IMR-90 (cell line): ENCODE measurements at regions not wholly inside any gene's neighbourhood (a gene's known extent, or its start where the extent isn't known, plus 50 kb on each side); places are given as distances from the start of the nearest gene placed in this dataset.

Experiments used
- ATAC-seq: fragments of 200-7000 bp; cut with Tn5 transposase; 2 replicates; pipeline ENCODE4 v1.9.1; 2020; ENCODE audit warnings: low read depth, mild to moderate bottlenecking, moderate library complexity
- BruUV-seq: library from RNA; stranded (reverse); fragments of 400-500 nt; replicated peaks from 2 replicates; lab custom pipeline; 2021; lab: Mats Ljungman, UMichigan
- CTCF ChIA-PET: fragments of 300-600 bp; formaldehyde crosslinking; extraction: SDS; loops from one replicate; lab custom pipeline; 2021; ENCODE audit warnings: antibody characterized with exemption; lab: Yijun Ruan, JAX
- POLR2A ChIA-PET: fragments of 300-600 bp; sonication (Branson Sonifier 250); formaldehyde crosslinking; loops from one replicate; lab custom pipeline; 2022; ENCODE audit warnings: antibody characterized with exemption; ENCODE audit not compliant: unreplicated experiment; lab: Charles Lee
- DNase-seq: peaks from one replicate; pipeline ENCODE4 v3.0.0; 2013
- H2AFZ ChIP-seq: replicated peaks from 2 replicates; pipeline ENCODE3; 2013; ENCODE audit warnings: low read length, mild to moderate bottlenecking; ENCODE audit not compliant: poor library complexity
- H2AK5ac ChIP-seq: 2 replicates; pipeline ENCODE4 v1.6.1; 2013; ENCODE audit warnings: low read depth, low read length, inconsistent platforms
- H2AK9ac ChIP-seq: replicated peaks from 2 replicates; pipeline ENCODE3; 2013; ENCODE audit warnings: mild to moderate bottlenecking, low read depth, low read length, moderate library complexity; ENCODE audit not compliant: poor library complexity
- H2BK120ac ChIP-seq: 2 replicates; pipeline ENCODE4 v1.6.1; 2013; ENCODE audit warnings: low read depth, low read length, inconsistent platforms
- H2BK15ac ChIP-seq: 3 replicates; pipeline ENCODE4 v1.6.1; 2013; ENCODE audit warnings: low read depth, low read length, inconsistent platforms
- H2BK20ac ChIP-seq: 2 replicates; pipeline ENCODE4 v1.6.1; 2013; ENCODE audit warnings: low read depth, mild to moderate bottlenecking, inconsistent platforms, low read length, moderate library complexity
- H2BK5ac ChIP-seq: 2 replicates; pipeline ENCODE4 v1.6.1; 2013; ENCODE audit warnings: mild to moderate bottlenecking, low read depth, low read length, inconsistent platforms; ENCODE audit not compliant: poor library complexity, severe bottlenecking
- H3K14ac ChIP-seq: replicated peaks from 2 replicates; pipeline ENCODE4 v1.6.1; 2013; ENCODE audit warnings: low read depth, low read length, inconsistent platforms
- H3K18ac ChIP-seq: 2 replicates; pipeline ENCODE4 v1.6.1; 2013; ENCODE audit warnings: low read depth, low read length, control low read depth
- H3K23ac ChIP-seq: 2 replicates; pipeline ENCODE4 v1.6.1; 2013; ENCODE audit warnings: low read depth, low read length, inconsistent platforms
- H3K27ac ChIP-seq: 2 replicates; pipeline ENCODE4 v1.5.1; 2013; ENCODE audit warnings: mild to moderate bottlenecking, control low read depth, low read length; ENCODE audit not compliant: insufficient read depth
- H3K27me3 ChIP-seq: 2 replicates; pipeline ENCODE4 v1.6.1; 2013; ENCODE audit warnings: low read length; ENCODE audit not compliant: control insufficient read depth, insufficient read depth
- H3K36me3 ChIP-seq: 2 replicates; pipeline ENCODE4 v1.6.1; 2013; ENCODE audit warnings: low read length, mixed read lengths; ENCODE audit not compliant: control insufficient read depth, insufficient read depth
- H3K4ac ChIP-seq: 2 replicates; pipeline ENCODE4 v1.6.1; 2013; ENCODE audit warnings: low read depth, low read length, inconsistent platforms
- H3K4me1 ChIP-seq: 2 replicates; pipeline ENCODE4 v1.6.1; 2013; ENCODE audit warnings: low read length, mixed read lengths; ENCODE audit not compliant: control insufficient read depth, insufficient read depth
- H3K4me2 ChIP-seq: 2 replicates; pipeline ENCODE4 v1.6.1; 2013; ENCODE audit warnings: low read depth, mild to moderate bottlenecking, control low read depth, low read length, moderate library complexity
- H3K4me3 ChIP-seq: 2 replicates; pipeline ENCODE4 v1.5.1; 2013; ENCODE audit warnings: low read depth, mild to moderate bottlenecking, control low read depth, low read length, moderate library complexity; ENCODE audit not compliant: insufficient read depth
- H3K56ac ChIP-seq: 2 replicates; pipeline ENCODE4 v1.6.1; 2013; ENCODE audit warnings: low read length, inconsistent platforms; ENCODE audit not compliant: insufficient read depth; ENCODE audit errors: extremely low read depth
- H3K79me1 ChIP-seq, 2 experiments: 2 replicates each; pipeline ENCODE4 v1.6.1; 2013; ENCODE audit warnings: low read length in 2 of 2, inconsistent platforms in 1 of 2, low read depth in 1 of 2
- H3K9ac ChIP-seq: 2 replicates; pipeline ENCODE4 v1.6.1; 2013; ENCODE audit warnings: low read depth, low read length, control low read depth
- H3K9me1 ChIP-seq: 2 replicates; pipeline ENCODE4 v1.6.1; 2013; ENCODE audit warnings: low read length, inconsistent platforms; ENCODE audit not compliant: insufficient read depth
- H3K9me3 ChIP-seq: 2 replicates; pipeline ENCODE4 v1.6.1; 2013; ENCODE audit warnings: low read length; ENCODE audit not compliant: control insufficient read depth, insufficient read depth
- H4K20me1 ChIP-seq: 2 replicates; pipeline ENCODE4 v1.6.1; 2013; ENCODE audit warnings: low read length, inconsistent platforms; ENCODE audit not compliant: insufficient read depth
- H4K5ac ChIP-seq: 2 replicates; pipeline ENCODE4 v1.6.1; 2013; ENCODE audit warnings: mild to moderate bottlenecking, low read depth, low read length, control low read depth
- H4K8ac ChIP-seq, 2 experiments: 2 replicates each; pipeline ENCODE4 v1.6.1; 2013; ENCODE audit warnings: low read depth in 2 of 2, low read length in 2 of 2, control low read depth in 1 of 2, inconsistent platforms in 1 of 2
- H4K91ac ChIP-seq: 2 replicates; pipeline ENCODE4 v1.6.1; 2013; ENCODE audit warnings: low read depth, low read length, inconsistent platforms; ENCODE audit not compliant: insufficient read depth
- BHLHE40 ChIP-seq: fragments of 150-350 bp; IDR thresholded peaks from 2 replicates; pipeline ENCODE4 v1.6.1; 2016; ENCODE audit warnings: mild to moderate bottlenecking, low read depth, low read length
- MAFK ChIP-seq: IDR thresholded peaks from 2 replicates; pipeline ENCODE4 v1.6.1; 2012; ENCODE audit warnings: low read depth, low read length, improper control_type of control experiment
- RAD21 ChIP-seq: IDR thresholded peaks from 2 replicates; pipeline ENCODE4 v1.6.1; 2012; ENCODE audit warnings: low read length, improper control_type of control experiment
- RFX5 ChIP-seq: IDR thresholded peaks from 2 replicates; pipeline ENCODE4 v1.8.0; 2012; ENCODE audit warnings: low read depth, mild to moderate bottlenecking, low read length, moderate library complexity
- WGBS, 2 experiments: methylation state at CpG; one replicate each; pipeline versions ENCODE4 v1.1.5 to v1.1.7; 2013; ENCODE audit warnings: missing lambda C conversion rate in 2 of 2; ENCODE audit not compliant: insufficient read length in 1 of 2; ENCODE audit errors: extremely low coverage in 2 of 2; 5-methylcytosine and 5-hydroxymethylcytosine counted together
- dilution Hi-C: fragments of 300-500 bp; cut with HindIII; formaldehyde crosslinking; loops from one replicate; pipeline ENCODE4 v1.14.3; 2018; ENCODE audit warnings: low sequenced_read_pairs; ENCODE audit not compliant: unreplicated experiment
- in situ Hi-C: fragments of 300-500 bp; cut with MboI; formaldehyde crosslinking; loops from 3 replicates; pipeline ENCODE4 v1.14.3; 2019; ENCODE audit warnings: low sequenced_read_pairs, inconsistent platforms, mixed read lengths
- intact Hi-C: fragments of 100-400 bp; cut with micrococcal nuclease; formaldehyde crosslinking; loops from 2 replicates; pipeline ENCODE4 v1.10.0; 2022
- TF ChIP-seq, protein P1 (sequence below): fragments of 150-350 bp; IDR thresholded peaks from 2 replicates; pipeline ENCODE4 v1.6.1; 2017; ENCODE audit warnings: mild to moderate bottlenecking, antibody characterized with exemption, low read length, low read depth

DNA sequence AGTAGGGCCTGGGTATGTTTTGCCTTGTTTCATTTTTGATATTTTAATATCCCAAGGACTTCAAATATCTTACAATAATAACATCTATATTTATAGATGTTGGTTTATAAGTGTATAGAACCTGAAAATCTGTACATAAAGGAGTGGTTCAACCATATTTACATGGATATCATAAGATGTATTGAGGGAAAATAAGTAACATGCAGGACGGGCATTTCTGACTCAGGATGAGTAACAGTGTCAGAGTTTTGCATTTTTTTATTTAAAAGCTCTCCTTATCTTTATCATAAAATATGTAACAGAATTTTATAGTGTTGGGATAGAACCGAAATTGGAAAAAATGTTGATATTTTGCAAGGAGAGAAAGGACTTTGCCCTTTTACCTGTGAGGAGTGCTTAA, 1438.7 kb downstream of the REEP3 start:
- H4K20me1 ChIP-seq: no peaks in the 10 kb centered on the region
- CTCF ChIA-PET: interaction anchor here (1.0 kb wide), 1 partner anchor 23 kb away, joined by 3 read pairs; no protein-coding TSS in a partner anchor
- no peak overlapping the region for H2AK9ac ChIP-seq
- no peak overlapping the region for H3K4me2 ChIP-seq
- no peak overlapping the region for H4K91ac ChIP-seq
- H3K9ac ChIP-seq: no peak overlapping the region
- no peak overlapping the region for H2AFZ ChIP-seq
- H3K18ac ChIP-seq: no peak overlapping the region
- ATAC-seq (no peak), DNase-seq (no peak)
- no peak overlapping the region for H4K5ac ChIP-seq
- H2BK15ac ChIP-seq: no peak overlapping the region
- H3K4ac ChIP-seq: no peak overlapping the region
- no peak overlapping the region for H3K4me3 ChIP-seq
- no peak overlapping the region for H3K23ac ChIP-seq
- H2BK120ac ChIP-seq: no peak overlapping the region
- dilution Hi-C loops: no loop called here
- no peak overlapping the region for H4K8ac ChIP-seq
- POLR2A ChIA-PET: no interaction called here
- H3K9me3 ChIP-seq: no peaks in the 10 kb centered on the region
- H3K4me1 ChIP-seq: no peaks in the 10 kb centered on the region
- H3K9me1 ChIP-seq: no peaks in the 10 kb centered on the region
- no peaks in the 10 kb centered on the region for H3K27me3 ChIP-seq
- no CpG with 5 or more reads among the region's 2 CpGs for WGBS, 2 experiments
- no peak overlapping the region for H3K27ac ChIP-seq
- H3K56ac ChIP-seq: no peak overlapping the region
- H3K79me1 ChIP-seq: no peaks in the 10 kb centered on the region
- H2BK5ac ChIP-seq: no peak overlapping the region
- no peak overlapping the region for H2AK5ac ChIP-seq
- in situ Hi-C loops: no loop called here
- H3K36me3 ChIP-seq: no peaks in the 10 kb centered on the region
- no peak overlapping the region for H3K14ac ChIP-seq
- TF ChIP-seq RAD21 (no peak), BHLHE40 (no peak), RFX5 (no peak), MAFK (no peak)
- TF ChIP-seq, protein P1, sequence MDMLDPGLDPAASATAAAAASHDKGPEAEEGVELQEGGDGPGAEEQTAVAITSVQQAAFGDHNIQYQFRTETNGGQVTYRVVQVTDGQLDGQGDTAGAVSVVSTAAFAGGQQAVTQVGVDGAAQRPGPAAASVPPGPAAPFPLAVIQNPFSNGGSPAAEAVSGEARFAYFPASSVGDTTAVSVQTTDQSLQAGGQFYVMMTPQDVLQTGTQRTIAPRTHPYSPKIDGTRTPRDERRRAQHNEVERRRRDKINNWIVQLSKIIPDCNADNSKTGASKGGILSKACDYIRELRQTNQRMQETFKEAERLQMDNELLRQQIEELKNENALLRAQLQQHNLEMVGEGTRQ: no peak
- intact Hi-C loops: no loop called here
- H2BK20ac ChIP-seq: no peak overlapping the region
- no TSS peak for BruUV-seq
